HG02970 (cell line): ENCODE measurements at regions not wholly inside any gene's neighbourhood (a gene's known extent, or its start where the extent isn't known, plus 50 kb on each side); places are given as distances from the start of the nearest gene placed in this dataset.
"Not testable (repeated sequence)": the region's sequence is repeated elsewhere in the genome, so short reads cannot be mapped to it uniquely, and the experiment has no call there.

Experiments used
- ATAC-seq: cut with Tn5 transposase; IDR thresholded peaks from one replicate; pipeline ENCODE4 v1.9.1; 2021; ENCODE audit warnings: mild to moderate bottlenecking, moderate library complexity, moderate number of reproducible peaks; ENCODE audit not compliant: unreplicated experiment, low FRiP score

- ATAC-seq = no peak
Observed at GRCh38 chr18:10239103-10239502, 215.3 kb upstream of the APCDD1 start.

DNA sequence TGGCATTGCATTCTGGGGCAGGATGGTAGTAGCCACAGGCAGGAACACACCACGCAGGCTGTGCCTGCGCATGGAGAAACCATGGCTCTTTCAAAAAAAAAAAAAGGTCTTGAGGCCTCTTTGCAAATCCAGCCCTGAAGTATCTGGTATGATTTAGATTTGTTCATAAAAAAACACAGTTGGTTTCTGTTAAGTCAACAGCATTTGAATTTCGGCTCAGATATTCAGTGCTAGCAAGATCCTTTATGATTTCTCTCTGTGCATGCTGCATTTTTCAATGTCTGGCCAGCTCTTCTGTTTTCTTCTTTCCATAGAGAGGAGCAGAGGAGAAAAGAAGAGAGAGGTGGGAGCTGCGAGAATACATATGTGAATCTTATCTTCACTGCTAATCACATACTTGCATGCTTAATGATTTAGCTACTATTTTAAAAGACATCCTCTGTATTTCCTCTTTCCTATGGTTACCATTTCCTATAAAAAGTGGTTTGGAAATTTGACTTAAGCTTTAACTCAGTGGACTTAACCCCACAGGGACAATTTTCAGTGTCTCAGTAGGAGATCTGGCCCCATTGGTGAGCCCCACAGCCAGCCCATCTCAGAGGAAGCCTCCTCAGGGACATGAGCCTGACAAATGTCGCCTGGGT lies 214.3 kb upstream of the APCDD1 start:
- no peak for ATAC-seq

DNA sequence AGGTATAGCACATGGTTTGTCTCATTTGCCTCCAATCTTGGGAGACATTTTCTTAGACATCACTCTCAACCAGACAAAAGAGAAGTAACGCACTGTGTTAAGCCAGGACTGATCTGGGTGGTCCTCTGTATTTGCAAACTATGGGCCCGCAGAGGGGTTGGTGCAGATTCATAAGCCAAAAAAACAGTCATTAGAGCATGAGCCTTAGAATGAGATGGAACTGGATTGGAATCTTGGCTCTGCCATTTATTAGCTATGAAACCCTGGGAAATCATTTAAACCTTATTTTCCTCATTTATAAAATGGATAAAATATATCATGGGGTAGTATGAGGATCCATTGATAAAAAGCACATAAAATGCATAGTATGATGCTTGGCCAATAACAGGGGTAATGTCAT lies 213.5 kb upstream of the APCDD1 start:
- no peak for ATAC-seq

- no peak for ATAC-seq
Observed at GRCh38 chr18:10241579-10241978, 212.9 kb upstream of the APCDD1 start.

- ATAC-seq = no peak
Observed at GRCh38 chr18:10242936-10243680, 211.3 kb upstream of the APCDD1 start.

DNA sequence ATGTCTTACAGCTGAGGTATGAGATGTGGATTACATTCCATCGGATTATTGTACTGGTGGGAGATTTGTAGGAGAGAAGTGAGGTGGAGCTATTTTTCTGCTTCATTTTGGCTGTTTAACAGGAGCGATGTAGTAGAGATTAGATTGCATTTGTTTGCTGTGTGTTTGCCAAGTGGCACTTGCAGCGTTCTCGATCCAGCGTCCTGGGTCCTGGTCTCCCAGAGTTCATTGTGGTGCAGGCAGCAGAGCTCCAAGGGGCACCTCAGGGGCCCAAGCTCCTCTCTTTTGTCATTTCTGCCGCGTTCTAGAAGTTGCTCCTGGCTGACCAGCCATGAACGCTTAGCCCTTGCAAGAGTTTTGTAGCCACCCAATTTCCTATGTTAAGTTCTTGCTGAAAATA lies 210.1 kb upstream of the APCDD1 start:
- ATAC-seq = no peak

DNA sequence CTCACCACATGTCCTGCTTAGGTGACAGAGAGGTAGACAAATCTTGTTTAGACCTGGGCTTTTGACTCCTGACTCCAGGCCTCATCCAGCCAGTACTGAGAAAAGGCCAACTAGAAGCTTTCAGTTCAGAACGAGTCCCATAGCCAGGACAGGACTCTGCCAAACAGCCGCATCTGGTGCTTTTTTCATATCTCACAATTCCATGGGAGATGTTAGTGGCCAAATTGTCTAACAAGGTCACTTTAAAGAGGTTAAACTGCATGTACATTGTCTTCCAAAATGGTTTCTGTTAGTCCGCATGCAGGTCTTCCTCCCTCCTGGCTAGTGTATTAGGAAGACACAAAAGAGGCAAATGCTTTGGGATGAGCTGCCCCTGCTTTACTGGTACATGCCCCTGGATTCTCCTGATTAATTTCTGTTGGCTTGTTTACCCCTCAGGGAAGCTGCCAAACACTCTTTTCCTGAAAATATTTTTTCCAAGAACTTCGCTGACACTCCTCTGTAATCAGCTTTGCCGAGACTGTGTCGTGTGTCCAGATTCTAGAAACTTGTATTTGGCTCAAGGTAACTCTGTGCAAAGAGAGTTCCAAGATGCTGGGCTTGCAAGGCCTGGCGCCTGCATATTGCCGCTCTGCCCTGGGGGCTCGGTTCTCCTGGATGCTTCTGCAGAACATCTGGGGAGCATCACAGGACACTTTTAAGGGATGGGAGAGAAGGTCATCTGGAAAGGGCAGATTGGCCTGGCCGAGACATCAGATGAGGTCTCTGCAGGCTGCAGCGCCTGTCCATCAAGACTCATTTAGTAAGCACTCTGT lies 209.2 kb upstream of the APCDD1 start:
- no peak for ATAC-seq

DNA sequence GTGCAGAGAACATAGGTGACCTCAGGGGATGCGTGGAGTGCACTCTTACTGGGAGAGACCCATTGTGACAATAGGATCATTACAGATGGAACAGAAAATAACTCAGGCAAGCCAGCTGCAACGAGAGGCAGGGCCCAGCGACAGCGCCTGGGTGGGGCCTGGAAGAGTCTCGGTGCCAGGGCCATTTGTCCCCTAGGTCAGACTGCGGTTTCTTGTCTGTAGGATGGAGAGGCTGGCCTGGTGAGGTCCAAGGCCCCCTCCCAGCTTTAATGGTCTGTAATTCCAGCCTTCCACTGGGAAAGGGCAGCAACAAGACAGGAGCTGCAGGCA lies 208.6 kb upstream of the APCDD1 start:
- no peak for ATAC-seq

GRCh38 chr18:10247021-10247741 lies 207.3 kb upstream of the APCDD1 start:
- ATAC-seq = no peak

DNA sequence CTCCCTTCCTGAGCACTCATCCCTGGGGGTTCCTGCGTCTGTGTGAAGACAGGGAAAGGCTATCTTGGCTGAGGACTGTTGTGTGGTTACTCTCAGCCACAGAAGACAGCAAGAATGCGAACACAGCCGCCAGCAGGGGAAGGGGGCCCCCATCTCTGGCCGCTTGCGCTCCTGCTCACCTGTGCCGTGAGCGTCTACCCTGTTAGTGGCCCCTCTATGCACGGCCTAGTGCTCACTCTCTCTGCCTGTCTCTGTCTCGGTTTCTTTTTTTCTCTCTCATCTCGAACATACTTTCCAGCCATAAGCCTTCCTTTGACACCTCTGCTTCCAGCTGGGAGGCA lies 206.7 kb upstream of the APCDD1 start:
- no peak for ATAC-seq

- no peak for ATAC-seq
Observed at GRCh38 chr18:10248738-10249137, 205.7 kb upstream of the APCDD1 start.

- no peak for ATAC-seq
Observed at GRCh38 chr18:10249270-10249669, 205.2 kb upstream of the APCDD1 start.

GRCh38 chr18:10249801-10250200 lies 204.6 kb upstream of the APCDD1 start:
- ATAC-seq = no peak

DNA sequence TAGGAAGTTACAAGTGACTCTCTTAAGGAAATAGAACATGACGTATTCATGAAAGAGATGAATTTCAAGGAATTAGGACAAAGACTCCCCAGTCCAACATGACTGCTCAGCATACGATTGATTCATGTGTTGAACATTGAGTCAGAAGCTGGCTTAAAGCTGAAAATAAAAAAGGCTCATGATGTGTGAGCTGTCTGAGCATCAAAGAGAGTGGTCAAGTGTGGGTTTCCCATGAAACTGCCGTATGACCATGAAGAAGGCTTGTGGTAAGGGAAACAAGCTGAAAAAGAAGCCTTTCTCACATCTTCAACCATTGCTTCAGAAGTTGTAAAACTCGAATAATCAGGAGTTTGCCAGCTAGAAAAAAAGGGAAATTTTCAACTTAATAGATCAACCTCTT lies 201.9 kb upstream of the APCDD1 start:
- ATAC-seq = no peak

GRCh38 chr18:10252952-10253705 lies 201.3 kb upstream of the APCDD1 start:
- ATAC-seq = no peak

DNA sequence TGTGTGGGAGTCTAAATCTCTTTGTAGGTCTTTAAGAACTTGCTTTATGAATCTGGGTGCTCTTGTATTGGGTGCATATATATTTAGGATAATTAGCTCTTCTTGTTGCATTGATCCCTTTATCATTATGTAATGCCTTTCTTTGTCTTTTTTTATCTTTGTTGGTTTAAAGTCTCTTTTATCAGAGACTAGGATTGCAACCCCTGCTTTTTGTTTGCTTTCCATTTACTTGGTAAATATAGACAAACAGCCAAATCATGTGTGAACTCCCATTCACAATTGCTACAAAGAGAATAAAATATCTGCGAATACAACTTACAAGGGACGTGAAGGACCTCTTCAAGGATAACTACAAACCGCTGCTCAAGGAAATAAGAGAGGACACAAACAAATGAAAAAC lies 198.2 kb upstream of the APCDD1 start:
- not testable (repeated sequence) for ATAC-seq

DNA sequence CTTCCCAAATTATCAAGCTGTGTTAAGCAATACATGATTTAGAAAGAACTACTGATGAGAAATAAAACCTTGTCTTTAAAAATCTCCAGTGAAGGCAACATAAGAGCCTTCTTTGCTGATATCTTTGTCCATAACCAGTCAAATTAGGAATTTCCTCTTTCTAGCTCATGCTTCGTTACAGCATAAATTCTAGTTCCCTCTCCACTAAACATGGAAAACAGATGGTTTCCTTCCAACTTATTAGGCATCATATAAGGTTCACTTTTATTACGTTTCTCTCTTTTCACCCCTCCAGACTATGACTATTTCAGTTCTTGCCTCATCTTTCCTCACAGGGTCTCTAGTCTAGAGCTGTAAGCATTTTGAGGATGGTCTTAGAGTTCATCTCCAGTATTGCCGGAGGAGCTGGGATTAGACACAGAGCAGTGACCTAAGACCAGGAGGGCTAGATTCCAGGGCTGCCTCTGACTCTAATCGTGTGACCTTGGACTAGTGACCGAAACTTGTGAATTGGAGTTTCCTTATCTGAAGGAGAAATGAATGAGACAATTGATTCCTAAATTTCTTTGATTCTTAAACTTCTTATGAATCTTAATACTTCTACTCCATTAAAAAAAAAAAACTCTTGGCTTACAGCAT lies 195.5 kb upstream of the APCDD1 start:
- no peak for ATAC-seq

- ATAC-seq = no peak
Observed at GRCh38 chr18:10259901-10260300, 194.5 kb upstream of the APCDD1 start.

GRCh38 chr18:10261344-10262276 lies 192.8 kb upstream of the APCDD1 start:
- no peak for ATAC-seq
